Esophagus squamous epithelium (tissue), 4 donors: ENCODE measurements at regions not wholly inside any gene's neighbourhood (a gene's known extent, or its start where the extent isn't known, plus 50 kb on each side); places are given as distances from the start of the nearest gene placed in this dataset.

Source experiments
- POLR2A ChIP-seq, 4 donors: fragments of 450-650 bp; IDR thresholded peaks; one replicate each; pipeline ENCODE4 v1.6.1; 2017; ENCODE audit warnings: antibody characterized with exemption in 4 of 4, mild to moderate bottlenecking in 4 of 4, moderate library complexity in 3 of 4
- TF ChIP-seq, protein P1 (sequence below), 6 experiments: fragments of 450-650 bp in 4 of 6; fragments of 200-600 bp in 2 of 6; sonication (generic) in 2 of 6; IDR thresholded peaks; one replicate each; pipeline ENCODE4 v1.5.1; 2016 to 2019; ENCODE audit warnings: antibody characterized with exemption in 6 of 6, mild to moderate bottlenecking in 4 of 6, moderate library complexity in 4 of 6

DNA sequence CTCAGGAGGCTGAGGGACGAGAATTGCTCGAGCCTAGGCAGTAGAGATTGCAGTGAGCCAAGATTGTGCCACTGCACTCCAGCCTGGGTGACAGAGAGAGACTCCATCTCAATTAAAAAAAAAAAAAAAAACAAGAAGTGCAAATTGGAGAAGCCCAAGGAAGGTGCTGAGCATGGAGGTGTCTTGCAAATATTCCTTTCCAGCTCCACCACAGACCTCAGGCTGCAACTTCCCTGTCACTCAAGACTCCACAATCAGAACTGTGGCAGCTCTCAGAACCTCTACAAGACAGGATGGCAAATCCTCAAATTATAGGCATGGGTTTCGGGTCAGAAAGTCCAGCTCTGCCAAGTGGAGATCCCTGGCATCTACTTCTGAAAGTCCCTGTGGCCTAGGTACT, 104.4 kb upstream of the TIAM1 start:
- TF ChIP-seq, protein P1, sequence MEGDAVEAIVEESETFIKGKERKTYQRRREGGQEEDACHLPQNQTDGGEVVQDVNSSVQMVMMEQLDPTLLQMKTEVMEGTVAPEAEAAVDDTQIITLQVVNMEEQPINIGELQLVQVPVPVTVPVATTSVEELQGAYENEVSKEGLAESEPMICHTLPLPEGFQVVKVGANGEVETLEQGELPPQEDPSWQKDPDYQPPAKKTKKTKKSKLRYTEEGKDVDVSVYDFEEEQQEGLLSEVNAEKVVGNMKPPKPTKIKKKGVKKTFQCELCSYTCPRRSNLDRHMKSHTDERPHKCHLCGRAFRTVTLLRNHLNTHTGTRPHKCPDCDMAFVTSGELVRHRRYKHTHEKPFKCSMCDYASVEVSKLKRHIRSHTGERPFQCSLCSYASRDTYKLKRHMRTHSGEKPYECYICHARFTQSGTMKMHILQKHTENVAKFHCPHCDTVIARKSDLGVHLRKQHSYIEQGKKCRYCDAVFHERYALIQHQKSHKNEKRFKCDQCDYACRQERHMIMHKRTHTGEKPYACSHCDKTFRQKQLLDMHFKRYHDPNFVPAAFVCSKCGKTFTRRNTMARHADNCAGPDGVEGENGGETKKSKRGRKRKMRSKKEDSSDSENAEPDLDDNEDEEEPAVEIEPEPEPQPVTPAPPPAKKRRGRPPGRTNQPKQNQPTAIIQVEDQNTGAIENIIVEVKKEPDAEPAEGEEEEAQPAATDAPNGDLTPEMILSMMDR (IDR thresholded peaks at IDR 0.05): no peak
- TF ChIP-seq POLR2A (IDR thresholded peaks at IDR 0.05): no peak
